ENCODE measurements at regions not wholly inside any gene's neighbourhood (a gene's known extent, or its start where the extent isn't known, plus 50 kb on each side); places are given as distances from the start of the nearest gene placed in this dataset.

GRCh38 chr2:16203691-16204090, 263.3 kb downstream of the MYCN start:
- H3K36me3 Mint-ChIP-seq (ENCODE audit: unreplicated experiment): no peaks in the 10 kb centered on the region

GRCh38 chr2:16203069-16203468, 262.7 kb downstream of the MYCN start:
- Mint-ChIP-seq H3K27ac (ENCODE audit: unreplicated experiment) (no peak overlapping the region), H3K27me3 (ENCODE audit: unreplicated experiment) (peaks cover 2% of the 10 kb centered on the region), H3K36me3 (ENCODE audit: unreplicated experiment) (no peaks in the 10 kb centered on the region), H3K9me3 (ENCODE audit: unreplicated experiment) (peaks cover 8% of the 10 kb centered on the region), H3K4me1 (ENCODE audit: low read depth, unreplicated experiment) (peaks cover 9% of the 10 kb centered on the region), H3K4me3 (ENCODE audit: unreplicated experiment) (no peak overlapping the region)
- no peak for TF ChIP-seq CTCF (IDR thresholded peaks at IDR 0.05; ENCODE audit: partially characterized antibody, unreplicated experiment)
- DNase-seq: no peak

More at GRCh38 chr2:16203691-16204090, 263.3 kb downstream of the MYCN start:
- no peak for TF ChIP-seq CTCF (IDR thresholded peaks at IDR 0.05; ENCODE audit: partially characterized antibody, unreplicated experiment)
- no peak for DNase-seq
- H3K4me1 Mint-ChIP-seq (ENCODE audit: low read depth, unreplicated experiment): peaks cover 9% of the 10 kb centered on the region
- H3K27ac Mint-ChIP-seq (ENCODE audit: unreplicated experiment): no peak overlapping the region
- peaks cover under 1% of the 10 kb centered on the region for H3K27me3 Mint-ChIP-seq (ENCODE audit: unreplicated experiment)
- no peak overlapping the region for H3K4me3 Mint-ChIP-seq (ENCODE audit: unreplicated experiment)
- H3K9me3 Mint-ChIP-seq (ENCODE audit: unreplicated experiment): peaks cover 8% of the 10 kb centered on the region

GRCh38 chr2:16202266-16203020, 262.1 kb downstream of the MYCN start:
- peaks cover 9% of the 10 kb centered on the region for H3K4me1 Mint-ChIP-seq (ENCODE audit: low read depth, unreplicated experiment)
- no peak for DNase-seq
- H3K36me3 Mint-ChIP-seq (ENCODE audit: unreplicated experiment): no peaks in the 10 kb centered on the region
- no peak overlapping the region for H3K27ac Mint-ChIP-seq (ENCODE audit: unreplicated experiment)
- H3K9me3 Mint-ChIP-seq (ENCODE audit: unreplicated experiment): peaks cover 7% of the 10 kb centered on the region
- H3K27me3 Mint-ChIP-seq (ENCODE audit: unreplicated experiment): peaks cover 2% of the 10 kb centered on the region
- no peak for TF ChIP-seq CTCF (IDR thresholded peaks at IDR 0.05; ENCODE audit: partially characterized antibody, unreplicated experiment)
- no peak overlapping the region for H3K4me3 Mint-ChIP-seq (ENCODE audit: unreplicated experiment)

GRCh38 chr2:16201848-16202247, 261.5 kb downstream of the MYCN start:
- peaks cover 3% of the 10 kb centered on the region for H3K27me3 Mint-ChIP-seq (ENCODE audit: unreplicated experiment)
- peaks cover 9% of the 10 kb centered on the region for H3K4me1 Mint-ChIP-seq (ENCODE audit: low read depth, unreplicated experiment)

More at GRCh38 chr2:16201848-16202247, 261.5 kb downstream of the MYCN start:
- DNase-seq: no peak
- no peak for TF ChIP-seq CTCF (IDR thresholded peaks at IDR 0.05; ENCODE audit: partially characterized antibody, unreplicated experiment)
- Mint-ChIP-seq H3K36me3 (ENCODE audit: unreplicated experiment) (no peaks in the 10 kb centered on the region), H3K9me3 (ENCODE audit: unreplicated experiment) (peaks cover 7% of the 10 kb centered on the region), H3K27ac (ENCODE audit: unreplicated experiment) (no peak overlapping the region), H3K4me3 (ENCODE audit: unreplicated experiment) (no peak overlapping the region)
